EL (cell line): ENCODE measurements at regions not wholly inside any gene's neighbourhood (a gene's known extent, or its start where the extent isn't known, plus 50 kb on each side); places are given as distances from the start of the nearest gene placed in this dataset.

Experiments used
- DNase-seq: peaks from one replicate; pipeline ENCODE4 v3.0.0-alpha.2; 2016

- DNase-seq = peak; percentile 29
Observed at GRCh38 chr1:98420376-98421084, 241.0 kb upstream of the SNX7 start.

DNA sequence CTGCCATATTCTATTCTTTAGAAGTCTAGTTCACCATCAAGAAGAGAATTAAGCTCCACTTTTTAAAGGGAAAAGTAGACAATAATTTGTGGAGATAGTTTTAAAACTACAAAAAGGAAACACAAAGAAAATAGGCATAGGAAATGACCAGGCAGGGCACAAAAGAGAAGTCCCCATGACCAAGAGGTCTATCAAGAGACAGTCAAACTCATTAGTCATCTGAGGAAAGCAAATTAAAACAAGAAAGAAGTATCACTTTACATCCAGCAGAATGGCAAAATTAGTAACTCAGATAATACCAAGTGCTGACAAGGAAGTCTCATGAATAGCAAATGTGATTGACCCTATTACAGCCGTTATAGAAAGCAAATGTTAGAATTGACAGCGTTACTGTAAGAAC, 243.7 kb upstream of the SNX7 start:
- DNase-seq = no peak

DNA sequence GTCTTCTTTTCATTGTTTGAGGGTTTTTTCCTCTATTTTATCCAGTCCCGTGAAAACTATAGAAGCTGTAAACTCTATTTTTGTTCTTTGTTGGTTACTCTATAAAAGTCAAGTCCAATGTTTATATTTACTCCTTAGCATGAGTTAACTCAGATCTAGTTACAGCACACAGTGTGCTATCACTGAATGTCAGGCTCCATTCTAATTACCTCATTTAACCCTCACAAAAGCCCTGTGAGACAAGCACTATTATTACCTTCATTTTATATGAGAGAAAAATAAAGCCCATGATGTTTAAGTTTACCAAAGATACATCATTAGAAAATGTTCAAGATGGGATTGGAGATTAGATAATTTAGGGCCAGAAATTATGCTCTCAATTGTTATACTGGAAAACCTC, 251.4 kb upstream of the SNX7 start:
- DNase-seq = no peak

DNA sequence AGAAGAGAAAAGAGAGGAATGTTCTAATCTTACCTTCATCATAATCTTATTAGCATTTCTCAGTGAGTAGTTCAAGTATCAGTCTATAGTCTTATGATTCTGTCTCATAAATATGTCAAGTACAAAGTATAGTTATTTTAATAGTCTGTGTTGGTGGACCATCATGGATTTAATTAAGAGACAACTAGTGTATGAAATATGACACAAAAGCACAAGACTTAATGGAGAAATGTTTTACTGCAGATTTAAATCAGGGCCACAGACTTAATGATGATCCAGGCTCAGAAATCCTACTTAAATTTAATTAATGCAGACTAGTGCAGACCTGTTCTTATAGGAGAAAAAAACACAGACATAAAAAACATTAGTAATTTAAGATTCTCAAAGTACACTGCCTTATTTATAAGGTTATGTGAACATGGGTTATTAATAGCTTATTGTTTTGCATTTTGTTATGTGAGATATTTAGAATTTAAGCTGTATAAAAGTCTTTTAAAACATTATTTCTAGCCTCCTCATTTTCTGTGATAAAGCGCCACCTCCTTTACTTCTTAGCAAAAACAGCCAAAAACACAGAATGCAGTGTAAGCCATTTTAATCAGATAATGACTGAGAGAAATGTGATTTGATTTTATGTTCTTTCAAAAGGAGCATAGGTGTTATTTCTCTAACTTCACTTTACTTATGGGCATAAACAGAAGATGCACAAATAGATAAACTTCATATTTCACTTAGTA, 255.0 kb upstream of the SNX7 start:
- no peak for DNase-seq

- DNase-seq = no peak
Observed at GRCh38 chr1:98405581-98406074, 255.9 kb upstream of the SNX7 start.

DNA sequence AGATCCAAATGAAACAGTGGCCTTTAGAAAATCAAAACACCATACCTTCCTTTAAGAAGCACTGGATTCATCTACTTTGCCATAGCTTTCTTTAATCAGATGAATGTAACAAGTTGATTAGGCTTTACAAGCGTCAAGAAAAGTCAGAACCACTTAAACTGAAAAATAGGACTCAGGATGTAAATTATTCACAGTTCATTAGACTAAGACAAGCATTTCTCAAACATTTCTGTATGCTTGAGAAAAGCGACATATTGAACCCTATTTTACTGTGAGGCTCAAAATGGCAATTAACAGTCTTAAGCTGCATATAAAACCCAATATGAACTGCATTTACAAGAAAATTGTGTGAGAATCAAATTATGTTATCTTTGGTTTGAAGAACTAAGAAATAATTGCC, 256.7 kb upstream of the SNX7 start:
- DNase-seq = no peak

GRCh38 chr1:98403963-98404480, 257.5 kb upstream of the SNX7 start:
- DNase-seq = no peak

DNA sequence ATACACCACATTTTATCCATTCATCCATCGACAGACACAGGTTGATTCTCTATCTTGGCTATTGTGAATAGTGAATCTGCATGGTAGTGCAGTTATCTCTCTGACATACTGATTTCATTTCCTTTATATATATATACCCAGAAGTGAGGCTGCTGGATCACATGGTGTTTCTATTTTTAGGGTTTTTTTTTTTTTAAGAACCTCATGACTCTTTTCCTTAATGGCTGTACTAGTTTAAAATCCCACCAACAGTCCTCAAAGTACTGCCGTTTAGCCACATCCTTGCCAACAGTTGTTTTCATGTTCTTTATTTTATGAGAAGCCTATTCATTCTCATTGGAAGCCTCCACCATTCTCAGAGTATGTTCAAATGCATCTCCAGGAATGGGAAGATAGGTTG, 258.7 kb upstream of the SNX7 start:
- DNase-seq = no peak

DNA sequence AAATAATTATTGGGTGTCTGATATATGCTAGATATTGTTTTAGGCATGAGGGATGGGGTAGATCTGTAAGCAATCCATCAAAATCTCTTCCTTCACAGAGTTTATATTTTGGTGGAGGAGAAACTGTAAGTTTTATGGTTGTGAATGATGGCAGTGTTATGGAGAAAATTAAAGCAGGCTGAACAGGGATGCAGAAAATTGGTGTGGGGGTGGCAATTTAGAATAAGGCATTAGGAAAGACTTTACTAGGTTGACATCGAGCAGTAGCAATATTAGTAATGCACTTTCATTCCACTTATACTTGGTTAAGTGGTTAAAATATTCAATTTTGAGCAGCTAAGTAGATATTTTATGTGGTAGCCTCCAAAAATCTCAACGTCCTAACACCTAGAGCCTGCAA, 261.1 kb upstream of the SNX7 start:
- no peak for DNase-seq

GRCh38 chr1:98399218-98399617, 262.3 kb upstream of the SNX7 start:
- DNase-seq = peak; percentile 51

DNA sequence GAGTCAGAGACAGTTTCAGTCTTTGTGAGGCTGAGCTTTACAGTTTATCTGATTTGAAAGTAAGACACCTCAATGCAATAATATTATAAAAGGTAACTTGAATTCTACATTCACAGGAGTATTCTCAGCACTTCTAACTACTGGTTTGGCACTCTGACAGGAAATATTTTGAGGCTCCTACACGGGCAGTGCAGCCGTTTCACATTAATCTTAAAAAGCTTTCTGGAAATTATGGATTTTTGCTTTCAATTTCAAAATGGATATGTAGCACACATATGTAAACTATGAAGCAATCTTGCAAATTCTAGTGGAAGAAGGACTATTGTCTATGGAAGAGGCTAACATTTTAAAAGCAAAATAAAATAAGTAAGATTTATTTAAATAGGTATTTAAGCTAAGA, 262.9 kb upstream of the SNX7 start:
- DNase-seq = peak; percentile 39

DNA sequence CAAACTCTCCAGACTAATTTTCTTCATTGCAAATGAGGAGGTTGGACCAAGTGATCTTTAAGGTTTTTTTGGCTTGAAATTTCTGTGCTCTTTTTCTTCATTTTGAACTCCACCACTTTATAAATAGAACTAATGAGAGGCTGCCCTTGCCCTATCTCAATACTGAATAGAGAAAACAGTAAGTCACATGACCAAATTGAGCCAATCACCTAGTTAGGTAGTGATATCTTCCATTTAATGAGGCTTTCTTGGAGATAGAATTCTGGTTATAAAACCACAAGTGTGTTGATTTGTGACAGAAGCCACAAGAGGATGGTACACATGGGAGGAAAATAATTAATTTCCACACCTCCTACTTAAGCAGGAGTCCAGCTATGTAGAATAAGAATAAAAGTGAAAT, 263.4 kb upstream of the SNX7 start:
- DNase-seq = no peak

- no peak for DNase-seq
Observed at GRCh38 chr1:98393719-98394118, 267.8 kb upstream of the SNX7 start.

DNA sequence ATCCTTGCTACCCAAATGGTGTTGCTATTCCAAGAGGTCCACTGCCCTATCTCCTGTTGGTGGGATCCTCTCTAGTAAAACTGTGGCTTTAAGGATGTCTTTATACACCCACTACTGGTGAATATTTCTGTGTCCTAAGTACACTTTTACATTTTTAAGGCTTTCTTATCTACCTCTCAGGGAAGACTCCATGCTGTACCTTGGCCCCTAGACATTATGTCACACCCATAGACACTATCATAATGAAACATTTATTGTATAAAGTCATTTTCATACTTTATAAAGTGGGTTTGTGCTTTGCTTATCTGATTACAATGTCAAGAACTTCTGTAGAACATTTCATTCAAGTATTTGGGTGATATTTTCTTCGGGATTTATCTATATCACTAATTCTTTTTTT, 270.3 kb upstream of the SNX7 start:
- DNase-seq = no peak

GRCh38 chr1:98389809-98390208, 271.7 kb upstream of the SNX7 start:
- peak; percentile 81 for DNase-seq

DNA sequence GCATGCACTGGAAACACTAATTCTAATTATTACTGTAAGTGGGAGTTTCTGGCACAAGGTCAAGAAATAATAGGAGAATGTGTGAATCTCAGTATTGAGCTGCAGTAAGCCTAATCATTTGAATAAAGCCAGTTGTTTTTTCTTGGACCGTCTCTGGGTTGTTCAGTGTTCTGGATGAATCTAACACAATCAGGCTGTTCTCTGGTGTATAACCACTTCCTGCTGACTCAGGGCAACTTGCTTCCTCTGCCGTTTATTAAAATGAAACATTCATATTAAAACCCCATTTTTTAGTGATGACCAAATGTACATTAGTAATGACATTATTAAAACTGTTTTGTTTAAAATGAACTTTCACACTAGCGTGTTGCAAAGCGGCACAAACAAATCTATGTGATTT, 273.1 kb upstream of the SNX7 start:
- peak; percentile 88 for DNase-seq

DNA sequence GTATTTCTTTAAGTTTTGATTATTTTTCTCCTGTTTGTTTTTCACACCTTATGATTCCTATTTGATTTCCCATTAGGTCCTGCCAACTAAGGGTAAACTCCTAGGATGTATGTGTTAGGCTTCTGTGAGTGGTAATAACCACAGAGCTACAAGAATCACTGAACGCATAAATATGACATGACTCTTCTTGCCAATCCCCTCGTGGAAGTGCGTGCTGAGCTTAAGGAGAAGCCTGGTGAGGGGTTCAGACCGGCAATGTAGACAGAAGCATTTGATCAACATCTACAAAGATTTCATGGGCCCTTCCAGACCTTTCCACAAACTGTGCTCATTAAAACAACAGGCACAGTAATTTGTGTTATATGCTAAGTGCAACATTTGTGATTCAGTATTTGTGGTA, 273.8 kb upstream of the SNX7 start:
- peak; percentile 41 for DNase-seq

DNA sequence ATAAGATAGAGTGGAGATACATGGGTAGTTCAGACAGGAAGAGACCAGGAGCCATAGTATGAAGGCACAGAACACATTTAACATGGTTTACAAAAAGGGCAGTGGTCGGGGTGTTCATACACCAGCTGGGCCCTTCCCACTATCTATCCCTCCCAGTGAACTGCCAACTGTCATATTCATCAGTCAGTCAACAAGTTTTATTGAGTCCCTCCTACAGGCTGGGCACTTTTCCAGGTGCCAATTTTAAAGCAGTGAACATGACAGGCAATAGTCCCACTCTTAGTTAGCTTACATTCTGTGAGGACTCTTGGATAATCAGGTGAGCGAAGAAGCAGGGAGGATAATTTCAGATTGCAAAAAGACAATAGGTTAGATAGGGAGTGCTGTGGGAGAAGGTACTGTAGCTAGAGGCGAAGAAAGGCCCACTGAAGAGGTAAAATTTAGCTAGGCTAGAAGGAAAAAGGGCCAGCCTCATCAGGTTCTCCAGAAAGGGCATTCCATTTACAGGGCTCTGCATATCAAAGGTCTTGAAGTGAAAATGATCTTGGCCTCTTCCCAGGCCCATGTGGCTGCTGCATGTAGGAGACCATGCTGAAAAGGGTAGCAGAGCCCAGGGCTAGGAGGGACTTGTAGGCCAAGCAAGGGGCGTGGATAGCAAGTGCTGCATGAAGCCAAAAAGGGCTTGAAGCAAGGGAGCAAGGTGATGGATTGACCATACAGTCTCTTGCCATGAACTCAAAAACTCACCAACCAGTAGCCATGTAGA, 274.7 kb upstream of the SNX7 start:
- DNase-seq = no peak

DNA sequence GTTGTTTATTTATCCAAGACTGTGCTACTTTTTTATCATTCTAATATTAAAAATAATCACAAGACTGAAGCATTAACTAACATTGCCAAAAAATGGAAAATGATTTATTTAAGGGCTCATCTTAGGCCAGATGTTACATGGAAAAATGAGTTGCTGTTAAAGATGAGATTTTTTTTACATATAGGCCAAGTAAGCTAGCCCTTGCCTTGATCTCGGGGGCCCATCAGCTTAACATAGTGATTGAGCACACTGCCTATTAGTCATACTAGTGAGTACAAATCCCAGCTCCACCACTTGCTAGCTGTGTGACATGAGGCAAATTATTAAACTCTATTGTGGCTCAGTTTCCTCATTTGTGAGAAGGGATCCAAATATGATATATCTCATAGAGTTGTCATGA, 275.9 kb upstream of the SNX7 start:
- peak; percentile 31 for DNase-seq

GRCh38 chr1:98384461-98385141, 276.9 kb upstream of the SNX7 start:
- no peak for DNase-seq

GRCh38 chr1:98382986-98383740, 278.4 kb upstream of the SNX7 start:
- DNase-seq = no peak

DNA sequence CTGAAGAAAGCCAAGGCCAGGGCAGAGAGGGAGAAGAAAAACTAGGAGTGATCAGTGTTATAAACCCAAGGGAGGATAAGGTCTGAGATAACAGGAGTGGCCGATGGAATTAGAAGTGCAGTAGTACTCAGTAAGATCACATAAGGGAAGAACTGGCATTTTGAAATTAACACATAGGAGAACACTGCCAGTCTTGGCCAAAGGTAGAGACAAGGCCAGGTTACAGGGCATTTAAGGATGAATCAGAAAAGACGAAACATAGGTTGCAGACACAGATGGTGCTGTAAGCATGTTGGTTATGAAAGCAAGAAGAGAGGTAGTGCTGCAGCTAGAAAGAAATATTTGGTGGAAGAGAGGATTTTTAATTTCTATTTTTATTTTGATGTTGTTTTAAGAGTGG, 278.9 kb upstream of the SNX7 start:
- DNase-seq = no peak
